Kidney epithelial cell (primary cell): ENCODE measurements at regions not wholly inside any gene's neighbourhood (a gene's known extent, or its start where the extent isn't known, plus 50 kb on each side); places are given as distances from the start of the nearest gene placed in this dataset.

ENCODE experiments used
- DNase-seq: peaks from one replicate; pipeline ENCODE4 v3.0.0-alpha.2; 2010; ENCODE audit warnings: low read depth
- H3K27me3 ChIP-seq: 2 replicates; pipeline ENCODE4 v1.6.0; 2011; ENCODE audit warnings: low read length; ENCODE audit not compliant: control insufficient read depth, insufficient read depth
- H3K36me3 ChIP-seq: 2 replicates; pipeline ENCODE4 v1.5.1; 2011; ENCODE audit warnings: low read length; ENCODE audit not compliant: control insufficient read depth, insufficient read depth
- H3K4me3 ChIP-seq: 2 replicates; pipeline ENCODE4 v1.5.1; 2011; ENCODE audit warnings: low read depth, mild to moderate bottlenecking, control low read depth, low read length
- CTCF ChIP-seq: IDR thresholded peaks from 2 replicates; pipeline ENCODE4 v1.5.1; 2011; ENCODE audit warnings: mild to moderate bottlenecking, moderate library complexity, low read length, control low read depth, inconsistent platforms; ENCODE audit not compliant: insufficient read depth, poor library complexity, severe bottlenecking

- no peak for TF ChIP-seq CTCF
- no peaks in the 10 kb centered on the region for H3K36me3 ChIP-seq
- no peaks in the 10 kb centered on the region for H3K27me3 ChIP-seq
- no peak for DNase-seq
- H3K4me3 ChIP-seq = no peak overlapping the region
These were observed 128.2 kb upstream of the IRX4 start for GRCh38 chr5:2010940-2011339.

- no peak for TF ChIP-seq CTCF
- Histone ChIP-seq H3K27me3 (no peaks in the 10 kb centered on the region), H3K4me3 (no peak overlapping the region), H3K36me3 (no peaks in the 10 kb centered on the region)
- no peak for DNase-seq
These were observed 127.5 kb upstream of the IRX4 start for GRCh38 chr5:2009986-2010914.

GRCh38 chr5:2008851-2009629, 126.3 kb upstream of the IRX4 start:
- Histone ChIP-seq H3K27me3 (no peaks in the 10 kb centered on the region), H3K36me3 (no peaks in the 10 kb centered on the region), H3K4me3 (no peak overlapping the region)
- no peak for TF ChIP-seq CTCF
- DNase-seq = no peak

GRCh38 chr5:2007878-2008501, 125.3 kb upstream of the IRX4 start:
- Histone ChIP-seq H3K36me3 (no peaks in the 10 kb centered on the region), H3K27me3 (no peaks in the 10 kb centered on the region), H3K4me3 (no peak overlapping the region)
- no peak for DNase-seq
- TF ChIP-seq CTCF = no peak

- Histone ChIP-seq H3K4me3 (no peak overlapping the region), H3K36me3 (no peaks in the 10 kb centered on the region), H3K27me3 (no peaks in the 10 kb centered on the region)
- no peak for DNase-seq
- no peak for TF ChIP-seq CTCF
These were observed 124.8 kb upstream of the IRX4 start for GRCh38 chr5:2007496-2007877.
